ENCODE measurements at regions not wholly inside any gene's neighbourhood (a gene's known extent, or its start where the extent isn't known, plus 50 kb on each side); places are given as distances from the start of the nearest gene placed in this dataset.
"Not testable (repeated sequence)": the region's sequence is repeated elsewhere in the genome, so short reads cannot be mapped to it uniquely, and the experiment has no call there.

GRCh38 chr4:20124317-20125026 is 127.2 kb upstream of the SLIT2 start:
- DNase-seq (ENCODE audit: low read depth, low spot score) = no peak

DNA sequence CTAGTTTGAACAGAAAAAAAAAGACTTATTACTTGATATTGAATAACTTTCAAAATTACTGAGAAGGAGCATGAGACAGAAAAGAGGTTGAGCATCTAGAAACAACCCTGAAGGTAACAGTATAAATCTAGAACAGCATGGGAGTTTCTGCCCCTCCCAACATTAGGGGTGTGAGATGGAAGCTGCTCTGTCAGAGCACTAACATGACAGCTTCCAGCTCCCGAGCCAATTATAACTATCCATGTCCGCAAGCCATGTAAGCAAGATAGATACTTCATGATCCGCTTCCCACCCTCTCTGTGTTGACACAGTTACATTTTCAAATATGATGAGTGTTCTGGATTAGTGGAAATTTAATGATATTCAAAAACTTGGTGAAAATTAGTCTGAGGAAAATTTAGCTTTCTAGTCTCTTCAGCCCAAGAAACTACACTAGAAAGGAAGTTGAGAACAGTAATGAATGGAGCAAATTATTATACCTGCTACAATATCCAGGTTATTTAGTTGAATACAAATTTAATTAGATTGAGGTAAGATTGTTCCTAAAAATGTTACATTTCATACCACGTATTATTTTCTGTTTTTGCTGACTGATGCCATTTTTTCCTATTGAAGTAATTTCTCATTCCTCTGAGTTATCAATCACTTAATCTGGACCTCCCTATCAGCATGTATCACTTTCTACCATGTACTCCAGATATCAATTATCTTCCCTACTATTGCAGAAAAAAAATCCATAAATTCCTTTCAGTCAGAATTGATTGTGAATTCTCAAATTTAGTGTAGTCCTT is 129.3 kb upstream of the SLIT2 start:
- DNase-seq (ENCODE audit: low read depth, low spot score) = no peak

DNA sequence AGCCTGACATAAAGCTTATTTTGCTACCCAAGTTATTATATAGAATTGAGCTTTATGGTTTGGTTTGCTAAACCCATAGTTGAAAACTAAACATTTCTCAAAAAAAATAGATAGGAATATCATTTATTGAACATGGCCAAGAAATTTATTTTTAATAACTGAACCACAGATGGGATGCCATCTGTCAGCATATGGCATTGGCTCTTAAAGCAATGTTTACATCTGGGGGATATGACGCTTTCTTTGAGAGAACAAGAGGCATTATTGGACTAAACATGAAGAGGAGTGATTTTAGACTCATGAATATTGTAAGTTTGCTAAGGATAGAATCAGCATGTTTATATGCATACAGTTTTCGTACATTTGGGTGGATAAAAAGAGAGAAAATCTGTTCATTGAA is 132.6 kb upstream of the SLIT2 start:
- DNase-seq (ENCODE audit: low read depth, low spot score) = no peak

GRCh38 chr4:20109391-20109790 is 142.3 kb upstream of the SLIT2 start:
- no peak for DNase-seq (ENCODE audit: low read depth, low spot score)

GRCh38 chr4:20106921-20107320 is 144.8 kb upstream of the SLIT2 start:
- DNase-seq (ENCODE audit: low read depth, low spot score) = no peak

DNA sequence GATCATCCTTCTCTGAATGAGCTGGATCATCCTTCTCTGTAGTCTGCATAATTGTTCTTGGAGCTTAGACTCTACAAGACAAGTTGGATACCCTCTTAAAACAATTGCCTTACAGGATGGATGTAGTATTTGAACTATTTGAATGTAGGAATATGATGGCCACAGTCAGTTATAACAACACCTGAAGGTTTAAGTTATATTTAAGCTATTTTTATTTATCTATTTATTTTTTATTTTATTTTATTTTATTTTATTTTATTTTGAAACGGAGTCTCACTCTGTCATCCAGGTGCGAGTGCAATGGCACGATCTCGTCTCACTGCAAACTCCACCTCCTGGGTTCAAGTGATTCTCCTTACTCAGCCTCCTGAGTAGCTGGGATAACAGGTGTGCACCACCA is 149.9 kb upstream of the SLIT2 start:
- no peak for DNase-seq (ENCODE audit: low read depth, low spot score)

GRCh38 chr4:20096911-20097310 is 154.8 kb upstream of the SLIT2 start:
- DNase-seq (ENCODE audit: low read depth, low spot score) = no peak

DNA sequence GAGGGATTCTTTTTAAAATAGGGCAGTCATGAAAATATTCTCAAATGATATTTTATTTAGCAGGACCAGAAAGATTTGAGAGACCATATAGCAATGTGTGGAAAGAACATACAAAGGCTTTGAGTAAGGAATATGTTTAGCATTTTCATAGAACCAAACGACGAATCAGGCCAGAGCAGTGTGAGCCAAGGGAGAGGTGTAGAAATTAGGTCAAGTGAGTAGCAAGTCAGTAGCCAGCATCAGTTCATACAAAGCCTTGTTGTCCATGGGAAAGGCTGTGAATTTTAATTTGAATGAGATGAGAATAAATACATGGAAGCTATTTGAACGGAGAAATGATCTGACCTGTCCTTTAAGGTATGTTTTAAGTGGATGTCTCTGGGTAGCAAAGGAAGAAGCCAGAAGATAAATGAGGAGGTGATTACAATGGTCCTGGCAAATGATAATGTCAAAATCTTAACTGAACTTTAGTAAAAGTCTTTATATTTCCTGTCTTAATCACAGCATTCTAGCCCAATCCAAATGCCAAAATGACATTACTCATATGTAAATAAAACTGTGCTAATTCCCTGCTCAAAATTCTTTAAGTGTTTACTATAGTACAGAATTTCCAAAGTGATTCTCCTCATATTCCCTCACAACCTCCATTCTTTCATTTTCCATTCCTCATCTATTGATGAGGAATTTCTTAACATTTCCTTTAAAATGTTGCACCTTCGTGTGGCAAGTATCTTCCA is 155.7 kb upstream of the SLIT2 start:
- DNase-seq (ENCODE audit: low read depth, low spot score) = no peak

DNA sequence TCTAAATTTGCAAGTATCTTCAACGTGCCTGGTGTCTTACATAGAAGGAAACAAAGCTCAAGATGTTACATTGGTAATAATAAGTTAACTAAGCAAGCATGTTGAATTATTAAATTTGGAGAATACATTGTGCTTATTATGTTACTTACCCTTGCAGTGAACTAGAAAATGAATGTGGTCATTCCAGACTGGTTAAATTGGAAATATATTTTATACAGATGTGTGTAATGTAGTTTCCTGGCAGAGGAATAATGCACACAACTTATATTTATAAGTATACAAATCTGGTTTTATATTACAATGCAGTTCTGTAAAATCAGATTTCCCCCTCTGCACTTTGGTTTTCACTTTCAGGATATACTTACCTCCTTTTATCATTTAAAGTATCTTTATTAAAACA is 159.9 kb upstream of the SLIT2 start:
- no peak for DNase-seq (ENCODE audit: low read depth, low spot score)

GRCh38 chr4:20087522-20087911 is 164.2 kb upstream of the SLIT2 start:
- DNase-seq (ENCODE audit: low read depth, low spot score) = no peak

- DNase-seq (ENCODE audit: low read depth, low spot score) = no peak
These were observed 164.7 kb upstream of the SLIT2 start for GRCh38 chr4:20086799-20087521.

DNA sequence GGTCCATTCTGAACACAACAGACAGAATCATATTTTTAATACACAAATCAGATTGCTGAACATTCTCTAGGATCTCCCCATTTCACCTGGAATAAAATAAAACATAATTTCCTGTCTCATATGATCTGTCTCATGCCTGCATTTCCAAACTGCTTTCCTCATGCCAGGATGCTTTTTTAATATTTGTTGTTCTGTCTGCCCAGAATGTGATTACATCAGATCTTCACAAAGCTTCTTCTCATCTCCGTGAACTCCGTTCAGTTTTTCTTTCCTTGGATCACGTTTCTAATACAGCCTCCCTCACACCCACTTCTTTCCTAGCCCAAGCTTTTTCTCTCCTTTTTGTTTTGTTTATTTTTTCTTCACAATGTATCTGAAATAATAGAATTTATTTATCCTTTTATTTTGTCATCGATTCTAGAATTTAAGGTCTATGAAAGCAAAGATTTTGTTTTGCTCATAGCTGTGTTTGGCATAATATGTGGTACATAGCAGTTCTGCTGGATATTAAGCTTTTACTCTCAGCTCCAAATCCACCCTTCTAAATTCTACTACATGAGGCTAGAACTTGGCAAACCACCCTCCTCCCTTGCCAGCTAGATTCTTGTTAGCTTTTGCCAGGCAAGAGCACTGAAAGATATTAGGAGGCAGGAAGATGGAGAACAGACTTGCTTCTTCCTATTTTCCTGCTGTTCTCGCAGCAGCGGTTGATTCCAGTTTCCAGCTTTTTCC is 165.5 kb upstream of the SLIT2 start:
- DNase-seq (ENCODE audit: low read depth, low spot score) = no peak

GRCh38 chr4:20085653-20086052 is 166.1 kb upstream of the SLIT2 start:
- DNase-seq (ENCODE audit: low read depth, low spot score) = no peak

DNA sequence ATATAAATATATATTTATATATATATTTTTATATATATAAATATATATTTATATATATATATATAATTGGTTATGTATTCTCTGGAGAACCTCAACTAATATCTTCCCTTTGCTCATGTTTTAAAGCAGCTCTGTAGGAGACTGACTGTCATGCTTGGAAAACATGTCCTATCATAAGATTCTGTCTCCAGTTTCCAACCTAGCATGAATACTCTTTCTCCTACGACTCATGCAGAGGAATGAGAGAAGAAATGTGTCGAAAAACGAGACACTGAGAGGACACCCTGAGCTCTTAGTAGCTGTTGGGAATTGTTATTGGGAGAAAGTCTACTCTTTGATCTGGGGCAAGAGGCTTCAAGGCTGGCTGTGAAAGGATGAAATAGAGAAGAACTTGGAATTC is 166.5 kb upstream of the SLIT2 start:
- DNase-seq (ENCODE audit: low read depth, low spot score) = no peak

GRCh38 chr4:20084488-20084887 is 167.2 kb upstream of the SLIT2 start:
- DNase-seq (ENCODE audit: low read depth, low spot score) = no peak

GRCh38 chr4:20078644-20079043 is 173.1 kb upstream of the SLIT2 start:
- DNase-seq (ENCODE audit: low read depth, low spot score) = no peak

DNA sequence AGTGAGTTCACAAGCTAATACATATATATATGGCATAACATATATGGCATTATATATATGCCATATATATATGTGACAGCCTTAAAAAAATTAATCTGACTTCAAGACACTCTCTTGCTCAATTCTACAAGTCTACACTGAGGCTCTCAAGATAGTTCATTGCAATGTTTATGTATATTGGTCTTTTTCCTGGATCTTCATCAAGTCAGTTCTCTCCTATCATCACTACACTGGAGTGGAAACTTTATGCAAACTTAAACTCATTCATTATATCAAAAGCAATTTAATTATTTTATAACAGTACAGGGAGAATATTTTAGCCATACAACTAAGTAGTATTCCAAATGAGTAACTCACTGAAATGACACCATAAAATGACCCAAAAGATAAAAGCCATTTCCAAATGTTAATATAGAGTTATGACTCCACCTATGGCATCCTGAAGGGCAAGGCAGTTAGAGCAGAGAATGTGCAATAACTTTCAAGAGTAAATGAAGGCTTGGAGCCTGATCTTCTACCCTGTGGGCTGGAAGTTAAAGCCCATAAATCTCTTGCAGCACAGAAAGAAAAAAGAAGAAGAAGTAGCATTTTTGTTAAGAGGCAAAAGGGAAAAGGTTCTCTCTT is 176.3 kb upstream of the SLIT2 start:
- DNase-seq (ENCODE audit: low read depth, low spot score) = no peak

- peak; percentile 10 for DNase-seq (ENCODE audit: low read depth, low spot score)
These were observed 177.3 kb upstream of the SLIT2 start for GRCh38 chr4:20074450-20074849.

DNA sequence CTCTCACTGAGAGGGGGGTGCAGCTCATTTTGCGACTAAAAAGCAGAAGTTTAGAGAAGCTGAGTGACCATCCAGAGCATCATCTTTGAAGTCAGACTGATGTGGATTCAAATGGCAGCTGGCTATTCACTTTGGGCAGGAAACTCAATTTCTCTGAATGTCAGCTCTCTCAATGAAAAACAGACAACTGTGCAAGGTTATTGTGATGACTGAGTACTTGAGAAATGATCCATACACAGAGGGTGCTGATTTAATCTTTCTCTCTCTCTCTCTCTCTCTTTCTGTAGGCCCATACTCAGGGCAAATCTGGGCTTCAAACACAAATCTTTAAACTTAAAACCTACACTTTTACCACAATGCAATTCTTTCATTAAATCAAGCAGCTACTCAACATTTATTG is 185.8 kb upstream of the SLIT2 start:
- no peak for DNase-seq (ENCODE audit: low read depth, low spot score)

GRCh38 chr4:20062857-20063256 is 188.8 kb upstream of the SLIT2 start:
- DNase-seq (ENCODE audit: low read depth, low spot score) = not testable (repeated sequence)

DNA sequence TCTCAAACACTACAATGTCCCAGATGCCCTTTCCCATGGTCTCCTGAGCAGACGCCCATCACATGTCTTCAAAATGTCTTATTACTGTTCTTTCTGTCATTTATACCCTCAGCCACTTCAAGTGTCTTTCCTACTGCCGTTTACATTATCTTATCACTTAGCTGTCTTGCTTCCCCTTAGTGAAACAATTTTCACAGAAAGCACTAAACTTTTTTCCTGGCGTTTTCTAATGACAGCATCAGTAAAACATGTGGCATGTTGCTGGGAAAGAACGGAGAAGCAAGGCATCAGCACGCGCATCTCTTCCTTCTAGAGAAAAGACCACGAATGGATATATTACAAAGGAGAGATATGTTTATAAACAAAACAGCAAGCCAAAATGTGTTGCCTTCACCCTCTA is 189.7 kb upstream of the SLIT2 start:
- no peak for DNase-seq (ENCODE audit: low read depth, low spot score)

Data from astrocyte of the hippocampus (primary cell).